ENCODE measurements at regions not wholly inside any gene's neighbourhood (a gene's known extent, or its start where the extent isn't known, plus 50 kb on each side); places are given as distances from the start of the nearest gene placed in this dataset.

DNA sequence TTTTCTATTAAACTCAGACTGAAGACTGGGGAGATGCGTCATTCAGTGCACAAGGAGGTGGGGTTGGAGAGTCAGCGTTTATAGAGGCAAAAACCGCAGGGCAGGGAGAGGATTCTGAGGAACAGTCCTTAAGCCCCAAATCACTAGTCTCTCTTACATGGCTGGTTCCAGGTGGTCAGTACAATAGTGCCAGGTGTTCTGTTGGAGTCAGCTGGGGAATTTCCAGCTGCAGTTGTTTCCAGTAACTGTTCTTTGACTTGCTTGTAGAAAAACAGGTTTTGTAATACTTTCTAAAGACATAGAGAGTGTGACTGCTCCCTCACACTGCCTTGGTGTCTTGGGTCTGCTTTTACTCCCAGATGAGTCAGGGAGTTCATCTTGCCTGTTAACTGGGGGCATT lies 192.2 kb downstream of the TMTC3 start:
- ChIA-PET CTCF (interaction anchor here (1.6 to 5.7 kb wide), 2 partner anchors 14 to 28 kb away, joined by 4 to 23 read pairs; no protein-coding TSS in a partner anchor), POLR2A (no interaction called here)
- no peak for DNase-seq (ENCODE audit: extremely low spot score)
- TF ChIP-seq, protein P1, sequence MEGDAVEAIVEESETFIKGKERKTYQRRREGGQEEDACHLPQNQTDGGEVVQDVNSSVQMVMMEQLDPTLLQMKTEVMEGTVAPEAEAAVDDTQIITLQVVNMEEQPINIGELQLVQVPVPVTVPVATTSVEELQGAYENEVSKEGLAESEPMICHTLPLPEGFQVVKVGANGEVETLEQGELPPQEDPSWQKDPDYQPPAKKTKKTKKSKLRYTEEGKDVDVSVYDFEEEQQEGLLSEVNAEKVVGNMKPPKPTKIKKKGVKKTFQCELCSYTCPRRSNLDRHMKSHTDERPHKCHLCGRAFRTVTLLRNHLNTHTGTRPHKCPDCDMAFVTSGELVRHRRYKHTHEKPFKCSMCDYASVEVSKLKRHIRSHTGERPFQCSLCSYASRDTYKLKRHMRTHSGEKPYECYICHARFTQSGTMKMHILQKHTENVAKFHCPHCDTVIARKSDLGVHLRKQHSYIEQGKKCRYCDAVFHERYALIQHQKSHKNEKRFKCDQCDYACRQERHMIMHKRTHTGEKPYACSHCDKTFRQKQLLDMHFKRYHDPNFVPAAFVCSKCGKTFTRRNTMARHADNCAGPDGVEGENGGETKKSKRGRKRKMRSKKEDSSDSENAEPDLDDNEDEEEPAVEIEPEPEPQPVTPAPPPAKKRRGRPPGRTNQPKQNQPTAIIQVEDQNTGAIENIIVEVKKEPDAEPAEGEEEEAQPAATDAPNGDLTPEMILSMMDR (IDR thresholded peaks at IDR 0.05; ENCODE audit: control extremely low read depth, extremely low read depth, low read depth, missing control alignments) = no peak

DNA sequence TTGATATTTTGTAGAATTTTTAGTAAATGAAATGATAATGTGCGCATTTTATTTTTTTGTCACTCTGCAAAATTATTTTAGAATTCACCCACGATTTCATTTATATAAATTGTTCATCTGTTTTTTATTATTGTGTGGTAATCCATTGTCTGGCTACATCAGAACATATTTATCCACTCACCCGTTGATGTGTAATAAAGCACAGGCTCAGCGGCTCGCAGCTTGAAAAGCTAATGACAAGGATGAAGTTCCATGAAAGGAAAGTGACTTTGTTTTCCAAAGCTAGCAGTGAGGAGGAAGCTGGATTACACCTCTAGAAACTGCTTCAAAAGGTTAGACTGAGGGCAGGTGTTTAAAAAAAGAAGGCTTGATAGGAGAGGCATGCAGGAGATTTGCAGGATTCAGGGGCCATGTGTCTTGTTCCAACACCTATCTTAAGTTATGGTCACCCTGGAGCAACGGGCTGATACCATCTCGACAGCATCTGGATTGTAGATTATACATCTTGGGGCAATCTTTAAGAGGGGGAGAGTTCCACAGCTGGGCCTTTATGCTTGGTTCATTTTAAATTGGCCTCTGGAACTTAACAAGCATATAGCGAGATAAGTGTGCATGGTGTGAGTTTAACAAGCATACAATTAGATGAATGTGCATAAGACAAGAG lies 194.1 kb downstream of the TMTC3 start:
- ChIA-PET CTCF (interaction anchor here (1.6 kb wide), 1 partner anchor 11 kb away, joined by 4 read pairs; no protein-coding TSS in a partner anchor), POLR2A (no interaction called here)
- no peak for DNase-seq (ENCODE audit: extremely low spot score)
- TF ChIP-seq, protein P1 (IDR thresholded peaks at IDR 0.05; ENCODE audit: control extremely low read depth, extremely low read depth, low read depth, missing control alignments) = no peak

DNA sequence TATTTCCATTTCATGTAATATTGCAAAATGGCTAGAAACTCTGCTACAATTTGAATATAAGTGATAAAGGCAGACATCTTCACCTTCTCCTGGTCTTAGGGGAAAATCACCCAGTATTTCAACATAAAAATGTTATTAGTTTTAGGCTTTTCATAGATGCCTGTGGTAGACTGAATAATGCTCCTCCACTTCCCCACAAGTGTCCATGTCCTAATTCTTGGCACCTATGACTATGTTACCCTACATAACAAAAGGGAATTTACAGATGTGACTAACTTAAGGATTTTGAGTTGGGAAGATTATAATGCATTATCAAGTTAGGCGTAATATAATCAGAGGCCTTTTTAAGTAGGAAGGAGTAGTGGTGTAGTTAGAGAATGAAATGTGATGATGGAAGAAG lies 196.4 kb downstream of the TMTC3 start:
- no peak for DNase-seq (ENCODE audit: extremely low spot score)
- TF ChIP-seq, protein P1 (IDR thresholded peaks at IDR 0.05; ENCODE audit: control extremely low read depth, extremely low read depth, low read depth, missing control alignments) = no peak
- ChIA-PET POLR2A (no interaction called here), CTCF (no interaction called here)

DNA sequence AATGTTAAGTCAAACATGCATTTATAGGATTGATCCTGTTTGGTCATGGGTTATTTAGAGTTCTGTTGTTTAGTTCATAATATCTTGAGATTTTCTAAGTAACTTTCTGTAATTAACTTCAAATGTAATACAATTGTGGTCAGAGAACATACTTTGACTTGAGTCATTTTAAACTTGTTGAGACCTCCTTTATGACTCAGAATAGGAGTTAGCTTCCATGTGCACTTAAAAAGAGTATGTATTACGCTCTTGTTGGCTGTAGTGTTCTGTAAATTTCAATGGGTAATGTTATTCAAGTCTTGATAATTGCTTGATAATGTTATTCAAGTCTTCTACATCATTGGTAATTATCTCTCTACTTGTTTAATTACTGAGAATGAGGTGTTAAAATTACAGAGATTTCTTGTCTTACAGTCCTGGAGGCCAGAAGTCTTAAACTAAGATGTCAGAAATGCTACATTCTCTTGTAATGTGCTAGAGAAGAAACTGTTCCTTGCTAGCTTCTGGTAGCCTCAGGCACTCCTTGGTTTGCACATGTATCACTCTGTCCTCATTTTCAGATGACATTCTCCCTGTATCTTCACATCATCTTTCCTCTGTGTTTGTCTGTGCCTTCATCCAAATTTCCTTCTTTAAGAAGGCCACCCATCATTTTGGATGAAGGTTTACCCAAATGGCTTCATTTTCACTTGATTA lies 197.3 kb downstream of the TMTC3 start:
- ChIA-PET CTCF (no interaction called here), POLR2A (no interaction called here)
- DNase-seq (ENCODE audit: extremely low spot score) = no peak
- TF ChIP-seq, protein P1 (IDR thresholded peaks at IDR 0.05; ENCODE audit: control extremely low read depth, extremely low read depth, low read depth, missing control alignments) = no peak

DNA sequence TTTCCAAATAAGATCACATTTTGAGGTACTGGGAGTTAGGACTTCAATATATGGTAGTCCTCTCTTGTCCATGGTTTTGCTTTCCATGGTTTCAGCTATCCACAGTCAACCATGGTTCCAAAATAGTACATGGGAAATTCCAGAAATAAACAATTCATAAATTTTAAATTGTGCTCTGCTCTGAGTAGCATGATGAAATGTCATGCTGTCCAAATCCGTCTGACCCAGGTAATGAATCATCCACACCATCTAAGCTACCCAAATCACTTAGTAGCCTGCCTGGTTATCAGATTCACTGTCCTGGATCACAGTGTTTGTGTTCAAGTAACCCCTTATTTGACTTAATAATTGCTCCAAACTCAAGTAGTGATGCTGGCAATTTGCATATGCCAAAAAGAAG lies 197.9 kb downstream of the TMTC3 start:
- DNase-seq (ENCODE audit: extremely low spot score) = no peak
- ChIA-PET CTCF (no interaction called here), POLR2A (no interaction called here)
- TF ChIP-seq, protein P1 (IDR thresholded peaks at IDR 0.05; ENCODE audit: control extremely low read depth, extremely low read depth, low read depth, missing control alignments) = no peak

DNA sequence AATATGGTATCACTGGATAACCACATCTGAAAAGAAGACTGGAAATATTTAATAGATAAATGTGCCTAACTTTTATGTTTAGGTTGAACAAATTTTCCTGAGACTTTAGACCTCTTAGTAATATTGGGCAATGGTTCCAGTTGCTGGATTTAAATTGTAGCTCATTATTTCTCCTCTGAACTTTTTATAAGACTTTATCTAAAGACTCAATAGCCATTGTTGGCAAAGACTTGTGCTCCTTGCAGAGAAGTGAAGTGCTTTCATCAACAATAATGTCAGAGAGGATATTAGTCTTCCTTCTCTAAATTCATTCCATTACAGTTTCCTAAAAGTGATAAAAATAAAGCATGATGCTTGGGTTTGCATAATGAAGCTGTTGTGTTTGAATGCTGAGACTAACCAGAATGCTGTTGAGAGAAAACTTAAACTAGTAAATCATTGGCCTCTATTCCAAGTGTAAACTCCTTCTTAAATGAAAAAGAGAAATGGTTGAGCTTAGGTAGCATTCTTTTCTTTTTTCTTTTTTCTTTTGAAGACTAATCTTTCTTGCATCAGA lies 200.2 kb downstream of the TMTC3 start:
- no peak for DNase-seq (ENCODE audit: extremely low spot score)
- TF ChIP-seq, protein P1 (IDR thresholded peaks at IDR 0.05; ENCODE audit: control extremely low read depth, extremely low read depth, low read depth, missing control alignments) = no peak
- CTCF ChIA-PET = interaction anchor here (1.9 kb wide), 1 partner anchor 14 kb away, joined by 5 read pairs; no protein-coding TSS in a partner anchor
- POLR2A ChIA-PET = interaction anchor here (0.9 kb wide), 1 partner anchor 42 kb away, joined by 3 read pairs; no protein-coding TSS in a partner anchor
